ENCODE measurements at regions not wholly inside any gene's neighbourhood (a gene's known extent, or its start where the extent isn't known, plus 50 kb on each side); places are given as distances from the start of the nearest gene placed in this dataset.

DNA sequence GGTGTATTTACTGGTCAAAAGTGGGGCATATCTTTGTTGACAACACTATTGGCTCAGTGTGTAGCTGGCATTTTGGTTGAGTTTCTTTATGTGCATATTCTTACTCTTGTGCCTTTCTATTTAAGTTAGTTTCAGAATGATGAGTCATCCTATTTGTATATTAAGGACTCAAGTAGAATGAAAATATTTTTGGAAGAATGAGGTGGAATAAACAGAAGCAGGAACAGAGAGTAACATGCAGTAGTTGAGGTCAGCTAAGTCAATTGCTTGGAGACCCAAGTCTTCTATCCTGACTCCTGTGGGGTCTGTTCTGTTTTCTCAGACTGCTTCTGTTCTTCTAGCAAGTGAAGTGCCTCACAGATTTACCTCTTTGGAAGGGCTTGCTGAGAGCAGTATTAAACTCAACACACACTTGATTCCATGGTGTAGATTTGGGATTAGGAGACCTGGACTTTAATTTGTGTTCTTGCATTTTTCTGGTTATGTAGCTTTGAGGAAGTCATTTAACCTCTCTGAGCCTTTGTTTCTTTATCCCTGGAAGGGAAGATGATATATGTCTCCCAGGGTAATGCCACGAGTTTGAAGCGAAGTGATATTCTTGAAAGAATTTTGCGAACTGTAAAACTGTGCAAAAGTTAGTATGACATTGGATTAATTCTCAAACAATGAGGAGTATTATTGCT, 324.3 kb downstream of the QKI start:
- TF ChIP-seq, protein P1, sequence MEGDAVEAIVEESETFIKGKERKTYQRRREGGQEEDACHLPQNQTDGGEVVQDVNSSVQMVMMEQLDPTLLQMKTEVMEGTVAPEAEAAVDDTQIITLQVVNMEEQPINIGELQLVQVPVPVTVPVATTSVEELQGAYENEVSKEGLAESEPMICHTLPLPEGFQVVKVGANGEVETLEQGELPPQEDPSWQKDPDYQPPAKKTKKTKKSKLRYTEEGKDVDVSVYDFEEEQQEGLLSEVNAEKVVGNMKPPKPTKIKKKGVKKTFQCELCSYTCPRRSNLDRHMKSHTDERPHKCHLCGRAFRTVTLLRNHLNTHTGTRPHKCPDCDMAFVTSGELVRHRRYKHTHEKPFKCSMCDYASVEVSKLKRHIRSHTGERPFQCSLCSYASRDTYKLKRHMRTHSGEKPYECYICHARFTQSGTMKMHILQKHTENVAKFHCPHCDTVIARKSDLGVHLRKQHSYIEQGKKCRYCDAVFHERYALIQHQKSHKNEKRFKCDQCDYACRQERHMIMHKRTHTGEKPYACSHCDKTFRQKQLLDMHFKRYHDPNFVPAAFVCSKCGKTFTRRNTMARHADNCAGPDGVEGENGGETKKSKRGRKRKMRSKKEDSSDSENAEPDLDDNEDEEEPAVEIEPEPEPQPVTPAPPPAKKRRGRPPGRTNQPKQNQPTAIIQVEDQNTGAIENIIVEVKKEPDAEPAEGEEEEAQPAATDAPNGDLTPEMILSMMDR (IDR thresholded peaks at IDR 0.05): no peak
- TF ChIP-seq EP300 (IDR thresholded peaks at IDR 0.05): no peak

Data from esophagus muscularis mucosa (tissue), 3 donors.